HG03457 (cell line): ENCODE measurements at regions not wholly inside any gene's neighbourhood (a gene's known extent, or its start where the extent isn't known, plus 50 kb on each side); places are given as distances from the start of the nearest gene placed in this dataset.

Experiments
- ATAC-seq: cut with Tn5 transposase; IDR thresholded peaks from one replicate; pipeline ENCODE4 v1.9.1; 2021; ENCODE audit warnings: moderate number of reproducible peaks; ENCODE audit not compliant: unreplicated experiment

GRCh38 chr14:61111209-61111665, 130.2 kb downstream of the SLC38A6 start:
- ATAC-seq: no peak

- no peak for ATAC-seq
These were observed 129.5 kb downstream of the SLC38A6 start for GRCh38 chr14:61110316-61111082.

- no peak for ATAC-seq
These were observed 128.2 kb downstream of the SLC38A6 start for GRCh38 chr14:61109288-61109687.

- ATAC-seq: no peak
These were observed 127.6 kb downstream of the SLC38A6 start for GRCh38 chr14:61108496-61109141.

GRCh38 chr14:61107869-61108493, 126.9 kb downstream of the SLC38A6 start:
- ATAC-seq: no peak

DNA sequence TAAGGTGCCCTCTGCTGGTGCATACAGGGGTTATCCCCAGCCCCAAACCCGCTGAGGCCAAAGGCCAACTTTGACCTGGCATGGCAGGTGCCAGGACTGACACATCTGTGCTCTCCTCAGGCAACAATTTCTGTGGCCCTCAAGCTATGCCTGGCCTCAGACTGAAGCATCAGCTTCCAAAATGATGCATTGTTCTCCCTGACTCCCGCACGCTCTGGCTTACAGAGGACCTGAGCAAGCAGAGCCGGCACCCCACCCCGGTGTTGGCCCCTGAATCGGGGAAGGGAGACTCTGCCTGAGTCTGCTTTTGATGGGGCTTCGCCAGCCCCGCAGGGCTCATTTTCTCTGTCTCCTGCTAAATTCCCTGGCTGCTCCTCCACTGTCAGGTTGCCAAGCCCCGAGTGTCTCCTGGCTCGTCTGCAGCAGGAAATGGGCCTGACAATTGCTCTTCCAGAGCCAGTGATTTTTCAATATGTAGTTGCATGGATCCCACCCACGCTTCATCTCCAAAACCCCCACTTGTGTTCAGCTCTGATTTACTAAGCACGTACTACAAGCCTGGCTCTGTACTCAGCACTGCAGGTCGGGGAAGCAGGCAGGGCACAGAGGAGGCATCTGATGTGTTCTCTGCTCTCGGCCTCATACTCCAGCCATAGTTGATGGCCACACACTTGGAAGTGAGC, 126.1 kb downstream of the SLC38A6 start:
- ATAC-seq: no peak

- ATAC-seq: no peak
These were observed 125.4 kb downstream of the SLC38A6 start for GRCh38 chr14:61106271-61106958.

- no peak for ATAC-seq
These were observed 123.3 kb downstream of the SLC38A6 start for GRCh38 chr14:61104358-61104757.

- ATAC-seq: peak; percentile 38
These were observed 122.7 kb downstream of the SLC38A6 start for GRCh38 chr14:61103541-61104339.

DNA sequence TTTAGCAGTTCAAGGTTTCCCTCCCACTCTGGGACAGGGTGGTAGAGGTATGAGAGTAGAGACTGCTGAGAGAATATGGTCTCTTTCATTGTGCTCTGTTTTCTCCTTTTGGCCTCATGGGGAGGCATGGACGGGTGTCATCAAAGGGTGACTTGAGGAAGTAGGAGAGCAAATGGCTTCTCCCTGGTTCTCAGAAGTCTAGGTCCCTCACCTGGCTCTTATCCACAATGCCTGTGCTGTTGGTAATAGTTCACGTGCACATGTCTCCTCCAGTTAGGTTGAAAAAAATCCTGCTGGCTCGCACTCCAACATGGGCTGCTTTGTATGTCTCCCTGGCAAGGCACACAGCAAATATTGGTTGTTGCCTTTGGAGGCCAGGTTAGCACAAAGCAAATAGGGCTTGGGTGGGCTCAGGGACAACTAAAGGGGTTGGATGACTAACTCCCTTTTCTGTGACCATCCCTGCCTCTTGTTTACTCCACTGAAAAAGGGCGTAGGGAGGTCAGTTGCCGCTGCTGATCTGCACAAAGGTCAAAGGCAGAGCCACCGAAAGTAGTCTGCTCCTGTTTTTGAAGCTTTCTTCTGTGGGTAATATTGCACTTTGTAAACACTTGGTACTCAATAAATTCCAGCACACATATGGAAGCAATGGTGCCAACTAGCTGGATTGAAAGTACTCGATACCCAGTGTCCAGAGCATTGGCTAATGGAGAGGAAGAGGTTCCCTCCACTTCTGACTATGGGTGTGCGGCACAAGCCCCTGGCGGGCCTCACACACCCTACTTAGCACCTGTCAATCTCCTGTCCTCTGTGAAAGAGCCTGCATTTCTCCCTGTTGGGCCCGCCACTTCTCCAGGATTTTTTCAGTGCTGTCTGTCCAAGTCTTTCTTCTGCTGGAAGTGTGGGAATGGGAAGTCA, 121.8 kb downstream of the SLC38A6 start:
- ATAC-seq: no peak
